NCI-H2171 (cell line): ENCODE measurements at regions not wholly inside any gene's neighbourhood (a gene's known extent, or its start where the extent isn't known, plus 50 kb on each side); places are given as distances from the start of the nearest gene placed in this dataset.
"Not testable (repeated sequence)": the region's sequence is repeated elsewhere in the genome, so short reads cannot be mapped to it uniquely, and the experiment has no call there.

ENCODE experiments used
- DNase-seq: peaks from one replicate; lab custom pipeline; 2025; lab: John Stamatoyannopoulos, UW

DNA sequence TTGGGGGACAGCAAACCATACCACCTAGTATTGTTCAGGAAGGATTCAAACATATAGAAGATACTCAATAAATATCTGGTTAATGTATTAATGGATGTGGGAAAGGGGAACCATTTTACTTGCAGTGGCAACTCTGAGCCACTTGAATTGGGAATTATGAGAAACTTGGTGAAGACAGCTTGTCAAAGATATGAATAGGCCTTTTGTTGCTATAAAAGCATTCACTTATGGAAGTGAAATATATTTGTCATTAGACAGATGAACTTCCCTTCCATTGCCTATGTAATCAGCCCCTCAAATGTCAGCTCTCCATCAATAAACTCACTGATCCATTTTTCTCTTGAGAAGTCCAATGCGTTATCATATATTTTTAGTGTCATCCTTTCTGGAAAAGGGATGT, 56.1 kb downstream of the GPR85 start:
- DNase-seq: no peak

DNA sequence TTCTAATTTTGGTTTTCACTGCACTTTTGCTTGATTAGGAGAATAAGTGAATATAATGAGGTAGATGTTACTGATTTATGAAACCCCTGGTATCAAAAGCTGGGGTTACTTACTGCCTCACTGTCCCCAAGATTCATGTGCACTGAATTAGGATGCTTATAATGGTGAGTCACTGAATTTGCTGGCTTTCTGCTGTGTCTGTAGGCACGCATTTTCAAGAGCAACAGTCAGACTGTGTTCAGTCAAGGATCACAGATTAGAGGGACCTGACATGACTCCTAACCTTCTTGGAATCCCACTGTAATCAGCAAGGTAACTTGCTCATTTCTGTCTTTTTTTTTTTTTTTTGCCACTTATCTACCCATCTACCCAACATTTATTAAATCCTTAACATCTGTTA, 59.7 kb downstream of the GPR85 start:
- no peak for DNase-seq

DNA sequence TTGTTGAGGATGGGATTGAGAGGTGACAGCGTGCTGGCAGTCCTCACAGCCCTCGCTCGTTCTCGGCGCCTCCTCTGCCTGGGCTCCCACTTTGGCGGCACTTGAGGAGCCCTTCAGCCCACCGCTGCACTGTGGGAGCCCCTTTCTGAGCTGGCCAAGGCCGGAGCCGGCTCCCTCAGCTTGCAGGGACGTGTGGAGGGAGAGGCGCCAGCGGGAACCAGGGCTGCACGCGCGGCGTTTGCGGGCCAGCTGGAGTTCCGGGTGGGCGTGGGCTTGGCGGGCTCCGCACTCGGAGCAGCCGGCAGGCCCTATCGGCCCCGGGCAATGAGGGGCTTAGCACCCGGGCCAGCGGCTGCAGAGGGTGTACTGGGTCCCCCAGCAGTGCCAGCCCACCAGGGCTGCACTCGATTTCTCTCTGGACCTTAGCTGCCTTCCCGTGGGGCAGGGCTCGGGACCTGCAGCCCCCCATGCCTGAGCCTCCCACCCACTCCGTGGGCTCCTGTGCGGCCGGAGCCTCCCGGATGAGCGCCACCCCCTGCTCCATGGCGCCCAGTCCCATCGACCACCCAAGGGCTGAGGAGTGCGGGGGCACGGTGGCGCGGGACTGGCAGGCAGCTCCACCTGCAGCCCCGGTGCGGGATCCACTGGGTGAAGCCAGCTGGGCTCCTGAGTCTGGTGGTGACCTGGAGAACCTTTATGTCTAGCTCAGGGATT, 69.3 kb downstream of the GPR85 start:
- DNase-seq: not testable (repeated sequence)

DNA sequence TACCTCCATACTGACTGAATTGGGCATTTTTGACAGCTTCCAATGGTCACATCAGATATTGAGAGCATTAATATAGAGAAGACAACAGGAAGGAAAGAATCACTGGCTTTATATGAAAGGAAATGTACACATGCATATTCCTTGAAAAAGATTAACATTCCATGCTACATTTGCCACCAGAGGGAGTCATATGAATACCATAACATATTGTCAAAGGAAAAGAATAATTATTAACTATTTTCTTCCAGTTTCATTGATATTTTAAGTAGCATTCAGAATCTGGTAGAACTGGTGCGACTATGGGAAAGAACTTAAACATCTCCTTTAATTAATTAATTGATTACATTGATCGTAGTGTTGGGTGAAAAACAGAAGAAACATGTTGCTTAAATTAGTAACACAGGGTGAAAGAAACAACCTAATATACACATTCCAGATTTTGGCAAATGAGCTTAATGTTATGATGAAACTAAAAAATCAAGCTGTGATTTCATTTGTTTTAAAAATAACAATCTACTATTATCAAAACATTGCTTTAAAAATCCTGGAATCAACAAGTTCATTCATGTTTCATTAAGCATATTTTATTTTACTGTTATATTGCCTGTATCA, 71.5 kb downstream of the GPR85 start:
- no peak for DNase-seq

DNA sequence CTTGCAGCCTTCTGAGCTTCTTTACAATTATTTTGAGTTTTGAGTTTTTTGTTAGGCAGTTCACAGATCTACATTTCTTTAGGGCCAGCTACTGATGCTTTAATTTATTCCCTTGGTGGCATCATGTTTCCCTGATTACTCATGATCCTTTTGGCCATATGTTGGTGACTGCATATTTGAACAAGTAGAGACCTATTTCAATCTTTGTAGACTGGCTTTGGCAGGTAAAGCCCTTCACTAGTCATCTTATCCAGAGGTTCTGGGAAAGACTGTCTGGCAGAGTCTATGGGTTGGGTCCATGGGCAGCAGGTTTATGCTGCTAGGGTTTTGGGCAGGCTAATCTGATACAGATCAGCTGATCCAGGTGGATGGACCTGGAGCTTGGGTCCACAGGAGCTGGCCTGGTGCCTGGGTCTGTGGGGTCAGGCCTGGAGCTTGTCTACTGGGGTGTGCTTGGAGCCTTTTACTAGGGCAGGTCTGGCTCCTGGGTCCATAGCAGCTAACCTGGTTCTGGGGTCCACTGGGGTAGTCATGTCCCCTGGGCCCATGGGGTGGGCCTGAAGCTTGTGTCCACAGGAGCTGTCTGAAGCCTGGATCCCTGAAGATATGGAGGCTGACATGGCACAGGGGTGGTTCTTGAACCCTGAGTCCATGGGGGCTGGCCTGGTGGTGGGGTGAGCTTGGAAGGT, 72.7 kb downstream of the GPR85 start:
- peak; percentile 0 for DNase-seq

DNA sequence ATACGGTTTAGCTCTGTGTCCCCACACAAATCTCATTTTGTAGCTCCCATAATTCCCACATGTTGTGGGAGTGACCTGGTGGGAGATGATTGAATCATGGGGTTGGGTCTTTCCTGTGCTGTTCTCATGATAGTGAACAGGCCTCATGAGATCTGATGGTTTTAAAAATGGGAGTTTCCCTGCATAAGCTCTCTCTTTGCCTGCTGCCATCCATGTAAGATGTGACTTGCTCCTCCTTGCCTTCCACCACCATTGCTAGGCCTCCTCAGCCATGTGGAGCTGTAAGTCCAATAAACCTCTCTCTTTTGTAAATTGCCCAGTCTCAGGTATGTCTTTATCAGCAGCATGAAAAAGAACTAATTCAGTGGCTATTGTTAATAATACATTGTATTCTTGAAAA, 73.8 kb downstream of the GPR85 start:
- not testable (repeated sequence) for DNase-seq

DNA sequence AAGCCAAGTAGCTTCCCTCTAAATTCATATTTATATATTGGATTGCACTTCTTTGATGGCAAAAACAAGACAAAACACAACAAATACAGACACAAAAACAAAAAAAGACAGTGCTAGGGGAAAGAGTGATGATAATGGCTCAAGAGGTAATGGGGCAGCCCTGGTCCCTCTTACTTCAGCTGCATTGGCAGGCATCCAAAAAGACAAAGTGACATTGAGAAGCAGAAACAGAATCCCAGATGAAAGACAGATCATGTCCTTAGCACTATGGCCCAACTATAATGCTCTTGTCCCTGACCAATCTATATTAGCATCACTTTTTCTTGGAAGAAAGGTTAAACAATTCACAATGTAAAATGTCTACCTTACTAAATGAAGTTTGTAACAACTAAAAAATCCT, 76.2 kb downstream of the GPR85 start:
- no peak for DNase-seq

DNA sequence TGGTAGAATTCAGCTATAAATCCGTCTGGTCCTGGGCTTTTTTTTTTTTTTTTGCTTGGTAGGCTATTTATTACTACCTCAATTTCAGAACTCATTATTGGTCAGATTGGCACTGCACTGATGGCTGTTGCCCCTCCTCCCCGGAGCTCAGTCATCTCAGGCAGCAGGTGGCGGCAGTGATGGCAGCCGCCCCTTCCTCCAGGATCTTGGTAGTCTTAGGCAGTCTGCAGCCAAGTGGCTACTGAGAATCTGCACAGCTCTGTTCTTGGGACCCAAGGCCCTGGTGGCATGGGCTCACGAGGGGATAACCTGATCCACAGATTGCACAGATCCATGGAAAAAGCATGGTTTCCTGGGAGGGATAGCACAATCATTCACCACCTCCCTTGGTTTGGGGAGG, 77.9 kb downstream of the GPR85 start:
- DNase-seq: no peak

DNA sequence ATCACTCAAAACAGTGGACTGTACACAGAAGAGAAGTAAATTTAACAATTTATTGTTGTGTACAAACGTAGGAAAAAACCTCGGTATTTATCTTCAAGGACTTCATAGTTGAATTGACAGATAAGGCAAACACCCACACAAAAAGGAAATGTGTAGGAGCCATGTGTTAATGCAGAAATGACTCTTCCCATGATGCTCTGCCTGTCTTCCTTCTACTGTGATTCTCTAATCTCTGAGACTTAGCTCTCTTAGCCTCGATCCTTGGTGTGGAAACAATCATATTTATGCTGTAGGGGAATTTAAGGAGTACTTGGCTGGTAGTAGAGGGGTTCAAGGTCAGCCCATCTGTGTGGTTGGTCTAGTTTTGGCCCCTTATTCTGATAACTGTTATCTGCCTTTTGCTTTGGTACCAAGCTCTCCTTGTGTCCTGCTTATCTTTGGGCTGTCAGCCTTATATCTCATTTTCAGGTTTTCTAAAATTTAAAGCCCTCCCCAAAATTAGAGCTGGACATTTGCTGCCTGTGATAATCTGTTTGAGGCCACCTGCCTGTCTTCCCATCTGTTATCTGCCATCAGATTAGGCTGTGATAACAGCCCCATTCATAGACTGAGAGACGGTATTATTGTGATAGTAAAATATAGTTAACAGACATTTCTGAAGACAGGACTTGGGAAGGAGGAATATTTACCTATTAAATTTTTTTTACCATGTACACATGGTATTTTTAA, 81.7 kb downstream of the GPR85 start:
- no peak for DNase-seq

DNA sequence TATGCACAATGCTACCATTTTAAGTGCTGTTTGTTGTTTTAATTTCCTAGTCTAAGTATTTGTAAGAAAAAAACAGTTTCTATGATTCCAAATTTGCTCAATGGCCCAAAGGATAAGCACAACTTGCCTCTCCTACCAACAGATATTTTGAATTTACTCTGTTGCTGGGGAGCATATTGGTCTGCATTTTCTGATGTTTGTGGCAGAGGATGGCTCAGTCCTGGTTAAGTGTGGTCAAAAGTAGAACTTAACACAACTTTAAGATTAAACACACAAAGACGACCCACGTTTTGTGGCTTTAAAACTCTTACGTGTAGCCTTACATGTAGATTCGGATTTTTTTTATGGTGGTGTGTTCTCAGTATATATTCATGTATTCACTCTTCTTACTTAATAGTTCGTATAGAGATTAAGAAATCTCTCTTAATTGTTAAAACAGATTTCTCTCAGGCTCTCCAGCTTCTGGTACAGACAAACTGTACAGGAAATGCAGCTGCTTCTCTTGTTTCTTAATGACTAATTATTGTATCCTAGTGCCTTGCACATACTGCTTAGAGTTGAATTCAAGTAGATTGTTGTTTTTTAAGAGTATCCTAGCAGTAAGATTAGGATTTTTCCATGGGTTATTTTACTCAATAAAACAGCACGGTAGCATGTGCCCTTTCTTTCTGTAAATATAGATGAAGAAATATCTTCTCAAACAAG, 86.2 kb downstream of the GPR85 start:
- DNase-seq: no peak

DNA sequence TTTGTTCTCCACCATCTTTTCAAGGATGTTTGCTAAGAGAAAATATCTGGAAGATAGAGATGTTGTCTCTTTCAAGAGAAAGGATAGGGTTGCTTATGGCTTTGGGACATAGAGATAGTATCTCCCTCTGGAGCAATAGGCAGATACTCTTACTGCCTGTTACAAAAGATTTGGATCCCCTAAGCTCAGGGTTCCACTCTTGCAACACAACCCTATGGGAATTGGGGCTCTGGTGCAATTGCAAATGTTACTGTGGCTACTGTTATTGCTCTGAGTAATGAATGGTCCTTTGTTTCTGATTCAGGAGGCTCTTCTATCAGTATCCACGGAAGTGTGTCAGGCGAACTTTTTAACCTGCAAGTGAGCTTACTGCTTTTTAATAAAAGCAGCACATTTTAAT, 88.8 kb downstream of the GPR85 start:
- DNase-seq: no peak

DNA sequence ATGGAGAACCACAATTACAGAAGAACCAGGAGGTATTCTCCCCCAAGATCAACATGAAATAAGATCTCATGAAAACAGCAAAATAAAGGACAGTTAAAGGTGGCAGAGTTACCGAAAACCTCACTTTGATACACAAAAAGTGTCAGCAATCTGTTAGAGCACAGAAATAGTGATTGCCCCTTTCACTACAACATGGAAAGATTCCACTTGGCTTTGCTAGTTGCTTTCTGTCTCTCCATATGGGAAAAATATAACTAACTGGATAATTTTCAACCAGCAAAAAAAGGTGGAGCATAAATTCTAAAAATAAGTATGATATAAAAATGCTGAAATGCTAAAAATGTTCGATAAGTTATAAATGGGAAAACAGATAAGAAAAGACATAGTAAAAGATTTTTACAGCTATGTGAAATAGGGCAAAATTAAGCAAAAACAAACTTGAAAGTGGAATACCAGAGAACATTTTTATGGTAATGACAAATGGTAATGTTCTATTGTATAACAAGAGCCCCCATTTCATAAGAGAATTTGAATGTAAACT, 90.2 kb downstream of the GPR85 start:
- DNase-seq: no peak

DNA sequence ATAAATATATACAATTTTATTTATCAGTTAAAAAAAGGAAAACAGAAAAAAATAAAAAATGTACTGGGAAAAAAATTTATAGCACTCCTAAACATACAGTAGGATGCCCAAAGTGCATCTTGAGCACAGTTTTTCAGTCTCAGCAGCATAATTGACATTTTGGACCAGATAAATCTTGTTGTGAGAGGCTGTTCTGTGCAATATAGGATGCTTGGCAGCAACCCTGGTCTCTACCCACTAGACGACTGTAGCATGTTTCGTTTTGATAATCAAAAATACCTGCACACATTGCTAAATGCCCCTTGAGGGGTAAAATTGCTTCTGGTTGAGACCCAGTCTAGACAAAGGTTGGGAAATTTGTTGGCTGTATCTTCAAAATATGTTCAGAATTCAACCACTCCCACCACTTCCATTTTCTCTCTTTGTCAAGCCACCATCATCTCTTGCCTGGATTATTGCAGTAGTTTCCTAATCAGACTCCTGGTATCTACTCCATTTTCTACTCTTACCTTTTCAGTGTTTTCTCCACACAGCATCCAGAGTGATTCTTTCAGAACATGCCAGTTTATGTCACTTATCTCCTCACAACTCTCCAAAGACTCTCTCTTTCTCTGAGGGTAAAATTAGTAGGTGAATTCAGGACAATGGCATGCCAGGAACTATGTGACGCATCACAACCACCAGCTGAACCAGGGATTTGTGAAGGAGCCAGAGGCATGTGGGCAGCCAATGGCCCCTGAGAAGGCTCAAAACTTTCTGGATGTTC, 91.4 kb downstream of the GPR85 start:
- no peak for DNase-seq

DNA sequence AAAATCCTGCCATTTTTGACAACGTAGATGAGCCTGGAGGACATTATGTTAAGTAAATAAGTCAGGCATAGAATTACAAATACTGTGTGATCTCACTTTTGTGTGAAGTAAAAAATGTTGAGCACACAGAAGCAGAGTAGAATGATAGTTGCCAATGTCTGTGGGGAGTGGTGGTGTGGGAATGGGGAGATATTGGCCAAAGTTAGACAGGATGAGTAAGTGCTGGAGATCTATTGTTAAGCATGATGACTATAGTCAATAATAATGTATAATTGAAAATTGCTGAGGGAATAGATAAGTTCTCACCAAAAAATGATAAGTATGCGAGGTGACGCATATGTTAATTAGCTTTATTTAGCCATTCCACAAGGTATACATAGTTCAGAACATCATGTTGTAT, 92.0 kb downstream of the GPR85 start:
- no peak for DNase-seq

DNA sequence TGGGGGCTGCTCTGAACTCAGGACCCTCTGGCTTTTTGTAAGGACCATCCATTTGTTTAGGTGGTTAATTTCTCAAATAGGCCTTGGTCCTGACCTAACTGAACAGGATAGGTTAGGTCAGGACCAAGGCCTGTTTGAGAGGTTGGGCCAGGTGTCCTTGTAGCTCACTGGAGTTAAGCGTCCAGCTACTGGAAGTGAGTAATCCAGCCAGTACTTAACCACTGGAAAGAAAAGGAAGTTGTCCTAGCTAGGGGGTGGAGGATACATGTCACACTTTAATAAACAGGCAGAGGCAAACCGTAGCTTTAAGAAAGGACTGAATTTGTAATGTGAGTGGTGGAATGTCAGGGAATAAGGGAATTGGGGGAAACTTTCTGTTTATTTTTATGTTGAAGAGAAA, 96.0 kb downstream of the GPR85 start:
- no peak for DNase-seq

DNA sequence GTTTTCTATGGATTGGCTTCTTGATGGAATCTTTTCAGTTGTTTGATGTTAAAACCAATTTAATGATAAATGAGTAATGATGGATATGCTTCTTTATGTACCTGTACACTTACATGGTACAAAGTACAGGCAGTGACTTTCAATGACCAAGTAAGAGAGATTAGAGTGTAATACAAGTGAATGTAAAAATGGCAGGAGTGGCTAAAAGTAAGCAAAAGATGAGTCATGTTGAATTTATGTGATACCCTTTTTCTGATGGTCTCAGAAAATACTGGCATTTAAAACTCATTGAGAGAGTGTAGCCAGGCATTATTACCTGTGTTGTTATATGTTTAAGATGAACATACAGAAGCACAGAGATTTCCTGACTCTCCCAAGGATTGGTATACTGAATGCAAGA, 97.1 kb downstream of the GPR85 start:
- DNase-seq: no peak

DNA sequence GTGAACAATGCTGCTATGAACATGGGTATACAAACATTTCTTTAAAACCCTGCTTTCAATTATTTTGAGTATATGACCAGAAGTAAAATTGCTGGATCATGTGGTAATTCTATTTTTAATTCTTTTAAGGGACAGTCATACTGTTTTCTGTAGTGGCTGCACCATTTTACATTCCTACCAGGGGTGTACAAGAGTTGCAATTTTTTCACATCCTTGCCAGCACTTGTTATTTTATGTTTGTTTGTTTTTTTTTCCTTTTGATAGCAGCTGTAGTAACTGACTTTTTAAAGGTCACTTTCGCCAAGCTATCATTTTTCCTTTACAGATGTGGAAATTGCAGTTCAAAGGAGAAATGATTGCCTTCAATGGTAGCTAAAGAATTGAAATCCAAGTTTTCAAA, 99.5 kb downstream of the GPR85 start:
- DNase-seq: no peak

DNA sequence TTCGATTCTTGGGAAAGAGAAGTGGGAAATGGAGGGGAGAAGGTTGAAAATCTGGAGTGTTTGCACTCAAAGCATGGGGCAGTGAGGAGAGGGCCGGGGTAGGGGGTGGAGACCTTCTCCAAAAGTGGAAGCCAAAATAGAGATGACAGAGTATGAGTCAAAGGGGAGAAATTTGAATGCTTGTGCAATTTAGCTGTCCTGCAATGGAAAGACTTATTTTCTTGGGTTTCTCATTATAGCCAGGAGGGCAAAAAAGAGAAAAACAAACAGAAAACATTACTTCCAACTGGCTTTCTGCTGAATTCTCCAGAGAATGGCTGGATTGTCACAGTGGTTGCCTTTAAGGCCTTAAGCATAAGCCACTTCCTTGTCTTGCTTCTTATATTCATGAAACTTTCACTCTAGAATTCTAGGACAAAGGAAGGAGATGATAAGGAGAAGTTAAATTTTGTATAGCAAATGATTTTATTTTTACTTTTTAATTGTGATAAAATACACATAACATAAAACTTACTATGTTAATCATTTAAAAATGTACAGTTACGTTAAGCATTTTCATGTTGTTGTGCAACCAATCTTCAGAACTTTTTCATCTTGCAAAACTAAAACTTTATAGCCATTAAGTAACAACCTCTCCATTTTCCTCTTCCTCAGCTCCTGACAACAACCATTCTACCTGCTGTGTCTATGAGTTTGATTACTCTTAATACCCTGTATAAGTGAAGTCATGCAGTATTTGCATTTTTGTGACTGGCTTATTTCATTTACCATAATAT, 100.2 kb downstream of the GPR85 start:
- DNase-seq: no peak

DNA sequence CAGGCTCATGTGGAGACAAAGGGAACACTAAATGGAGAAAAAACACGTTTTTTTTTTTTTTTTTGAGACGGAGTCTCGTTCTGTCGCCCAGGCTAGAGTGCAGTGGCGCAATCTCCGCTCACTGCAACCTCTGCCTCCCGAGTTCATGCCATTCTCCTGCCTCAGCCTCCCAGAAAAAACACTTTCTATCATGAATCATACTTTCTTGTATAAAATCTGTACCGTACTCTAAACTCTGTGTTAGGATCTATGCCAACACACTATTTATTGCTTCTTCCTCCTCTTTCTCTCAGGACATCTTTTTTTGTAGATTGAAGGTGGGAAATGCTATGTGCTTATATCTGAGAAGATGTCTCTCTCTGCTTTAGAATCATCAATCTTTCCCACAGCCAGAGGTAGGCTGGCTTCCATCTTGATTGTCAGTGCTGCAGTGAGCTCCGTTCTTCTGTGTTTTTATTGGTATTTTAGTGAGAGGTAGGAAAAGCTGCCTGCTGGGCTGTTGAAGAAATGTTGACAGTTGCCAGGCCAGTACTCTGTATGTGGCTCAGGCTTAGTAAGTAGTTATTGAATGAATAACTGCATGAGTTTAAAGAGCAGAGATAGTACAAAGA, 101.1 kb downstream of the GPR85 start:
- no peak for DNase-seq
